Stomach (tissue), 4 donors: ENCODE measurements at regions not wholly inside any gene's neighbourhood (a gene's known extent, or its start where the extent isn't known, plus 50 kb on each side); places are given as distances from the start of the nearest gene placed in this dataset.

Source experiments
- CTCF ChIP-seq, 7 experiments: fragments of 450-650 bp in 4 of 7; fragments of 200-600 bp in 3 of 7; sonication (generic) in 3 of 7; IDR thresholded peaks; one replicate each; pipeline ENCODE4 v1.5.1; 2016 to 2019; ENCODE audit warnings: antibody characterized with exemption in 7 of 7, control low read depth in 2 of 7, mild to moderate bottlenecking in 1 of 7
- EP300 ChIP-seq: sonication (generic); formaldehyde crosslinking; IDR thresholded peaks from one replicate; pipeline ENCODE4 v1.6.1; 2017; ENCODE audit warnings: antibody characterized with exemption
- POLR2A ChIP-seq, 4 donors: fragments of 450-650 bp; IDR thresholded peaks; one replicate each; pipeline ENCODE4 v1.6.1; 2016; ENCODE audit warnings: antibody characterized with exemption in 4 of 4, control low read depth in 2 of 4, mild to moderate bottlenecking in 1 of 4, moderate library complexity in 1 of 4
- POLR2AphosphoS5 ChIP-seq, 3 donors: sonication (generic); formaldehyde crosslinking; IDR thresholded peaks; one replicate each; pipeline ENCODE4 v1.6.1; 2016; ENCODE audit warnings: antibody characterized with exemption in 3 of 3

GRCh38 chr20:7505835-7506221 is 434.4 kb downstream of the HAO1 start:
- TF ChIP-seq CTCF (IDR thresholded peaks at IDR 0.05) = no peak
- no peak for TF ChIP-seq POLR2A (IDR thresholded peaks at IDR 0.05)
- no peak for TF ChIP-seq POLR2AphosphoS5 (IDR thresholded peaks at IDR 0.05)
- TF ChIP-seq EP300 = no peak
